ENCODE measurements at regions not wholly inside any gene's neighbourhood (a gene's known extent, or its start where the extent isn't known, plus 50 kb on each side); places are given as distances from the start of the nearest gene placed in this dataset.

GRCh38 chr2:60400462-60401246 is 152.8 kb downstream of the BCL11A start:
- no peak for TF ChIP-seq CTCF (conservative IDR thresholded peaks at IDR 0.05; ENCODE audit: control insufficient read depth, insufficient read depth, low read depth, low read length)
- H3K4me3 ChIP-seq (ENCODE audit: control insufficient read depth, low read depth, low read length), result no peak overlapping the region
- no peak for DNase-seq (ENCODE audit: low read depth)

- no peak for TF ChIP-seq CTCF (conservative IDR thresholded peaks at IDR 0.05; ENCODE audit: control insufficient read depth, insufficient read depth, low read depth, low read length)
- DNase-seq (ENCODE audit: low read depth), result no peak
- no peak overlapping the region for H3K4me3 ChIP-seq (ENCODE audit: control insufficient read depth, low read depth, low read length)
These were observed 159.0 kb downstream of the BCL11A start for GRCh38 chr2:60394463-60394862.

GRCh38 chr2:60391649-60392375 is 161.6 kb downstream of the BCL11A start:
- H3K4me3 ChIP-seq (ENCODE audit: control insufficient read depth, low read depth, low read length), result no peak overlapping the region
- DNase-seq (ENCODE audit: low read depth), result no peak
- no peak for TF ChIP-seq CTCF (conservative IDR thresholded peaks at IDR 0.05; ENCODE audit: control insufficient read depth, insufficient read depth, low read depth, low read length)

- TF ChIP-seq CTCF (conservative IDR thresholded peaks at IDR 0.05; ENCODE audit: control insufficient read depth, insufficient read depth, low read depth, low read length), result no peak
- no peak overlapping the region for H3K4me3 ChIP-seq (ENCODE audit: control insufficient read depth, low read depth, low read length)
- DNase-seq (ENCODE audit: low read depth), result no peak
These were observed 162.2 kb downstream of the BCL11A start for GRCh38 chr2:60391230-60391629.

GRCh38 chr2:60386436-60386835 is 167.0 kb downstream of the BCL11A start:
- no peak for DNase-seq (ENCODE audit: low read depth)
- no peak for TF ChIP-seq CTCF (conservative IDR thresholded peaks at IDR 0.05; ENCODE audit: control insufficient read depth, insufficient read depth, low read depth, low read length)
- H3K4me3 ChIP-seq (ENCODE audit: control insufficient read depth, low read depth, low read length), result no peak overlapping the region

DNA sequence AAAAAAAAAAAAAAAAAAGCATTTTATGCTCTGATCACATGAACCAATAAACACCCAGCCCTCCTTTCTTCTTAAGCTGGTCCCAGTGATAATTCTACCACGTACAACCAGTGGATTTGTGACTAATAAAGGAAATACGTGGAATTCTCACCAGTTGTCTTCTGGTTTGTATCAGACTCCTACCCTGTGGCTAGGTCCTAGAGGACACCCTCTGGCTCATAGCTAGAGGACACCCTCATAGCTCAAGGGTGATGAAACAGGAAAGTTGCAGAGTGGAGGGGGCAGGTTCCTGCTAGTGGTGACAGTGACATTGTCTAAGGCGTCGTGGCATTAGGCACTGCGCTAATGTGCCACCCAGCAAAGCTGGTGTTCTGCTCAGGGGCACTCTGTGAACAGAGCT is 167.8 kb downstream of the BCL11A start:
- TF ChIP-seq CTCF (conservative IDR thresholded peaks at IDR 0.05; ENCODE audit: control insufficient read depth, insufficient read depth, low read depth, low read length), result no peak
- H3K4me3 ChIP-seq (ENCODE audit: control insufficient read depth, low read depth, low read length), result no peak overlapping the region
- DNase-seq (ENCODE audit: low read depth), result no peak
